ENCODE measurements at regions not wholly inside any gene's neighbourhood (a gene's known extent, or its start where the extent isn't known, plus 50 kb on each side); places are given as distances from the start of the nearest gene placed in this dataset.

DNA sequence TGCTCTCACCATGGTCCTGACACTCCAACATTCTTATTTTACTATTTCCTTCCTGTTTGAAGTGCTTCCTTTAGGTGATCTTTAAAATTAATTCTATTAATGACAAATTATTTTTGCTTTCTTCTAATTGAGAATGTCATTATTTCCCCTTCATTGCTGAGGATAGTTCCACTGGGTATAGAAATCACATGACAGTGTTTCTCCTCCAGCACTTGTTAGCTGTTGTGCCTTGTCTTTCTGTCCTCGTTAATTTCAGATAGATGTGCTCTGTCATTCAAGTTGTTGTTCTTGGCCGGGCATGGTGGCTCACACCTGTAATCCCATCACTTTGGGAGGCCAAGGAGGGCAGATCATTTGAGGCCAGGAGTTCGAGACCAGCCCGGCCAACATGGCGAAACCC, 321.0 kb upstream of the RAB6C start:
- no peaks in the 10 kb centered on the region for H3K36me3 ChIP-seq (ENCODE audit: control insufficient read depth in 2 of 3, insufficient read depth in 3 of 3, low read length in 3 of 3)
- no peak overlapping the region for H3K4me3 ChIP-seq (ENCODE audit: low read length)
- no peaks in the 10 kb centered on the region for H3K27me3 ChIP-seq (ENCODE audit: control insufficient read depth in 2 of 2, insufficient read depth in 2 of 2, low read length in 2 of 2)
- CTCF ChIA-PET: no interaction called here
- no peaks in the 10 kb centered on the region for H3K36me3 Mint-ChIP-seq
- H3K4me1 Mint-ChIP-seq: no peaks in the 10 kb centered on the region
- DNase-seq (no peak), ATAC-seq (no peak)
- no peak overlapping the region for H3K27ac ChIP-seq (ENCODE audit: low read depth, low read length)
- POLR2A ChIA-PET: no interaction called here
- H3K27me3 Mint-ChIP-seq: peaks cover 0 to 21% (median 12%) of the 10 kb centered on the region in 5 donors
- peaks cover 0 to 14% (median 4%) of the 10 kb centered on the region in 11 donors for H3K9me3 Mint-ChIP-seq
- H3K9me3 ChIP-seq (ENCODE audit: control insufficient read depth in 2 of 3, low read length in 3 of 3): no peaks in the 10 kb centered on the region
- intact Hi-C loops (cut with micrococcal nuclease): no loop called here
- no peak overlapping the region for H3K4me3 Mint-ChIP-seq
- no peak overlapping the region for H3K27ac Mint-ChIP-seq
- no peaks in the 10 kb centered on the region for H3K4me1 ChIP-seq (ENCODE audit: control insufficient read depth in 2 of 2, insufficient read depth in 2 of 2, low read length in 2 of 2)

DNA sequence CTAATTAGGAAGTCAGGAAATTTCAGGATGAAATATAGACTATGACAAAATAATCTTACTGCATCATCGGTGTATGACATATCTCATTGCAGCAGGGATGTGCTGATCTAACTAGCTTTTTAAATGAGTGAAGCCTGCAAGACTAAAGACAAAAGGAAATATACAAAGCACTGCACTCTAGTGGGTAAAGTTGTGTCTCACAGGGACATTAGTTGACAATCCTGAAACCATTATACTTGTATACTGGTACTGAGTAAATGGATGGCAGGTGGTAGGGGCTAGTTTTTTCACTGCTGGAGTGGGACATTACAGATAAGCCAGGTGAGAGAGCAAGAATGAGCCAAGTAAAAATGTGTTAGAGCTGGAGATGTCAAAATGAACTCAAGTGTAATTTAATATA, 317.5 kb upstream of the RAB6C start:
- ChIA-PET POLR2A (no interaction called here), CTCF (no interaction called here)
- no peaks in the 10 kb centered on the region for H3K27me3 ChIP-seq (ENCODE audit: control insufficient read depth in 2 of 2, insufficient read depth in 2 of 2, low read length in 2 of 2)
- H3K36me3 ChIP-seq (ENCODE audit: control insufficient read depth in 2 of 3, insufficient read depth in 3 of 3, low read length in 3 of 3): no peaks in the 10 kb centered on the region
- DNase-seq (no peak), ATAC-seq (no peak)
- Mint-ChIP-seq H3K9me3 (peaks cover 0 to 14% (median 5%) of the 10 kb centered on the region in 11 donors), H3K27ac (no peak overlapping the region), H3K4me3 (no peak overlapping the region), H3K4me1 (no peaks in the 10 kb centered on the region), H3K36me3 (no peaks in the 10 kb centered on the region), H3K27me3 (peaks cover 0 to 21% (median 12%) of the 10 kb centered on the region in 5 donors)
- H3K27ac ChIP-seq (ENCODE audit: low read depth, low read length): no peak overlapping the region
- H3K4me1 ChIP-seq (ENCODE audit: control insufficient read depth in 2 of 2, insufficient read depth in 2 of 2, low read length in 2 of 2): no peaks in the 10 kb centered on the region
- H3K9me3 ChIP-seq (ENCODE audit: control insufficient read depth in 2 of 3, low read length in 3 of 3): no peaks in the 10 kb centered on the region
- H3K4me3 ChIP-seq (ENCODE audit: low read length): no peak overlapping the region
- intact Hi-C loops (cut with micrococcal nuclease): no loop called here

DNA sequence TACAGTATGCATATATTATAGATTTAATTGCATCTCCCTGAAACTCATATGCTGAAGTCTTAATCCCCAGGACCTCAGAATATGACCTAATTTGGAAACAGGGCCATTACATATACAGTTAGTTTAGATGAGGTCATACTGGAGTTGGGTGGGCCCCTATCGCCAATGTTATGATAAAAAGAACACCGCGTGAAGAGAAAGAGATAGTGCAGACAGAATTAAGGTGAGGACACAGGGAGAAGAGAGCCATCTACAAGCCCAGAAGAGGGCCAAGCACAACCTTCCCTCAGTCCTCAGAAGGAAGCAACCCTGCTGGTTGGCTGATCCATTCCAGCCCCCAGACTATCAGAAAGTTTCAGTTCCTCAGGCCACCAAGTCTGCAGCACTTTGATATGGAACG, 311.9 kb upstream of the RAB6C start:
- Histone ChIP-seq H3K9me3 (ENCODE audit: control insufficient read depth in 2 of 3, low read length in 3 of 3) (no peaks in the 10 kb centered on the region), H3K36me3 (ENCODE audit: control insufficient read depth in 2 of 3, insufficient read depth in 3 of 3, low read length in 3 of 3) (no peaks in the 10 kb centered on the region), H3K27ac (ENCODE audit: low read depth, low read length) (no peak overlapping the region), H3K27me3 (ENCODE audit: control insufficient read depth in 2 of 2, insufficient read depth in 2 of 2, low read length in 2 of 2) (no peaks in the 10 kb centered on the region), H3K4me1 (ENCODE audit: control insufficient read depth in 2 of 2, insufficient read depth in 2 of 2, low read length in 2 of 2) (no peaks in the 10 kb centered on the region), H3K4me3 (ENCODE audit: low read length) (no peak overlapping the region)
- ATAC-seq: no peak
- H3K9me3 Mint-ChIP-seq: peaks cover 0 to 8% (median 0%) of the 10 kb centered on the region in 11 donors
- intact Hi-C loops (cut with micrococcal nuclease): no loop called here
- H3K4me3 Mint-ChIP-seq: no peak overlapping the region
- no peaks in the 10 kb centered on the region for H3K36me3 Mint-ChIP-seq
- no peaks in the 10 kb centered on the region for H3K4me1 Mint-ChIP-seq
- ChIA-PET POLR2A (no interaction called here), CTCF (no interaction called here)
- no peak overlapping the region for H3K27ac Mint-ChIP-seq
- no peak for DNase-seq
- H3K27me3 Mint-ChIP-seq: peaks cover 0 to 10% (median 5%) of the 10 kb centered on the region in 5 donors

DNA sequence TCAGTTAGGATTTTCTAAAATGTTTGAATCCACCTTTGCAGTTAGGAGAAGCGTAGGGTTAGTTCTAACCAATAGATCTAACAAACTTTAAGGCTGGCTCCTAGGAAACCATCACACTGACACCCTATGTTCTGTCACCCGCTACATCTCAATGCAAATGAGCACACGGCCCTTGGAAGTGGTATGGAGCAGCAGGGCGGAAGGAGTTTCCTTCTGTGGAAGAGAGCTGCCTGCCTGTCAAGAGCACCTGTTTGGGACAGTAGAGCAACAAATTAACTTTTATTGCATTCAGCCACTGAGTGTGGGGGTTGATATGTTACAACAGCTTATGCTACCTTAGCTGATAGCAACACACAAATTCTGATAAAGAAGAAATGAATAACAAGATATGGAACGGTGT, 306.9 kb upstream of the RAB6C start:
- Mint-ChIP-seq H3K27ac (no peak overlapping the region), H3K27me3 (peaks cover 0 to 5% (median 0%) of the 10 kb centered on the region in 5 donors), H3K4me1 (no peaks in the 10 kb centered on the region), H3K36me3 (no peaks in the 10 kb centered on the region), H3K4me3 (no peak overlapping the region), H3K9me3 (peaks cover 0 to 7% (median 0%) of the 10 kb centered on the region in 11 donors)
- Histone ChIP-seq H3K9me3 (ENCODE audit: control insufficient read depth in 2 of 3, low read length in 3 of 3) (no peaks in the 10 kb centered on the region), H3K4me3 (ENCODE audit: low read length) (no peak overlapping the region), H3K27me3 (ENCODE audit: control insufficient read depth in 2 of 2, insufficient read depth in 2 of 2, low read length in 2 of 2) (no peaks in the 10 kb centered on the region), H3K36me3 (ENCODE audit: control insufficient read depth in 2 of 3, insufficient read depth in 3 of 3, low read length in 3 of 3) (no peaks in the 10 kb centered on the region), H3K27ac (ENCODE audit: low read depth, low read length) (no peak overlapping the region), H3K4me1 (ENCODE audit: control insufficient read depth in 2 of 2, insufficient read depth in 2 of 2, low read length in 2 of 2) (no peaks in the 10 kb centered on the region)
- POLR2A ChIA-PET: no interaction called here
- intact Hi-C loops (cut with micrococcal nuclease): no loop called here
- ATAC-seq: no peak
- no peak for DNase-seq
- CTCF ChIA-PET: no interaction called here

DNA sequence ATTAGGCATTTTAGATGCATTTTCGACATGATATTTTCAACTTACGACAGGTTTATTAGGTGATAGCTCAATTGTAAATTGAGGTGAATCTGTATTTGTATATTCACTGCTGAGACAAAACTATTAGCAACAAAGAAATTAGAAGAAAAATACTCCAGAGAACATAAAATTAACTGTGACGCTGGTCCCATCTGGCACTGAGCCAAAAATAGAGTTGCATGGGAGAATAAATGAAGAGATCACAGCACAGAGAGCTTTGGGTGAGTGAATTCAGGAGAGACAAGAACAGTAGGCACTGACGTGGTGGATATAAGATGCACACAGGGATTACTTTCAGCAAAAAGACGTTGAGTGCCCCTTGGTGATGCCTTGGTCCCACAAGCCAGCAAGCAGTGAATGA, 306.2 kb upstream of the RAB6C start:
- intact Hi-C loops (cut with micrococcal nuclease): no loop called here
- H3K9me3 Mint-ChIP-seq: peaks cover 0 to 7% (median 0%) of the 10 kb centered on the region in 11 donors
- CTCF ChIA-PET: no interaction called here
- no peaks in the 10 kb centered on the region for H3K4me1 Mint-ChIP-seq
- Histone ChIP-seq H3K27ac (ENCODE audit: low read depth, low read length) (no peak overlapping the region), H3K27me3 (ENCODE audit: control insufficient read depth in 2 of 2, insufficient read depth in 2 of 2, low read length in 2 of 2) (no peaks in the 10 kb centered on the region), H3K9me3 (ENCODE audit: control insufficient read depth in 2 of 3, low read length in 3 of 3) (no peaks in the 10 kb centered on the region), H3K4me1 (ENCODE audit: control insufficient read depth in 2 of 2, insufficient read depth in 2 of 2, low read length in 2 of 2) (no peaks in the 10 kb centered on the region), H3K4me3 (ENCODE audit: low read length) (no peak overlapping the region), H3K36me3 (ENCODE audit: control insufficient read depth in 2 of 3, insufficient read depth in 3 of 3, low read length in 3 of 3) (no peaks in the 10 kb centered on the region)
- no peaks in the 10 kb centered on the region for H3K36me3 Mint-ChIP-seq
- ATAC-seq (no peak), DNase-seq (no peak)
- peaks cover 0 to 10% (median 0%) of the 10 kb centered on the region in 5 donors for H3K27me3 Mint-ChIP-seq
- H3K4me3 Mint-ChIP-seq: no peak overlapping the region
- POLR2A ChIA-PET: no interaction called here
- no peak overlapping the region for H3K27ac Mint-ChIP-seq

DNA sequence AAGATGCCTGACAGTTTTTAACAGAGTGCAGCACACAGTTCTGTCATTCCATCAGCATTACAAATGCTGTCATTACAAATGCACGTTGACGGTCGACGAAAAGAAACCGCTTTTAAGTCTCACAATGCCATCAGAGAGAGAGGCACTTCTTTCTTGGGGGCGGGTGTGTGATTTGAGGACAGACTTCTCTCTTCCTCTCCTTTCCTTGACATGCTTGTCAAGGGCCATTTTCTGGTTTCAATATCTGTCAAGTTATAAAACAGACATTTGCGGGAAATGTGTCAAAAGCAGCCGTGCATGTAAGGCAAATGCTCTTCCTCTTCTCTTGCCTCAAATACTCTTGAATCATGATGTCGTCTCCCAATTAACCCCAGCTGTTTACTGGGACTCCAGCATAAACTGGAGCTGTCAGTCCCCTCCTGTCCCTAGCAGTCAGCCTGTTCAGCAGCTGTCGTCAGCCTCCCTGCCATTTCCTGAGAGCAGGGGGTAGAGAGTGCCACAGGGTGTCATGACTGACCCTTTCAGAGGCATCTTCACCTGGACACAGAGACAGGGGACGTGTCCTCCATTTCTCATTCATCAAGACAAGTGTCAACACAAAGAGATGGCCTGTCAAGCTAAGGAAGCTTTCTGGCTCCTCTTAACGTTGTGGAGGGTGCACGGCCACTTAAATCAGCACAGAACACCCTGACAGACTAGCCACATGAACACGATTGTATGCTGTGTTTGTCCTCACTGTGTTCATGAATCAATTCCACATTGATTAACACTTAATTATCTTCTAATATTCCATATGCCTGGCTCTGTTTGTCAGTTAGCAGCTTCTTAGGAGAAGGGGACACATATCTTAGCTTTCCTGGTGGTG, 305.4 kb upstream of the RAB6C start:
- no peaks in the 10 kb centered on the region for H3K9me3 ChIP-seq (ENCODE audit: control insufficient read depth in 2 of 3, low read length in 3 of 3)
- peaks cover 0 to 10% (median 5%) of the 10 kb centered on the region in 5 donors for H3K27me3 Mint-ChIP-seq
- H3K27me3 ChIP-seq (ENCODE audit: control insufficient read depth in 2 of 2, insufficient read depth in 2 of 2, low read length in 2 of 2): no peaks in the 10 kb centered on the region
- no peak for DNase-seq
- no peak for ATAC-seq
- no peak overlapping the region for H3K27ac Mint-ChIP-seq
- H3K36me3 ChIP-seq (ENCODE audit: control insufficient read depth in 2 of 3, insufficient read depth in 3 of 3, low read length in 3 of 3): no peaks in the 10 kb centered on the region
- H3K9me3 Mint-ChIP-seq: peaks cover 0 to 7% (median 0%) of the 10 kb centered on the region in 11 donors
- H3K4me1 Mint-ChIP-seq: no peaks in the 10 kb centered on the region
- H3K4me3 Mint-ChIP-seq: no peak overlapping the region
- no peaks in the 10 kb centered on the region for H3K4me1 ChIP-seq (ENCODE audit: control insufficient read depth in 2 of 2, insufficient read depth in 2 of 2, low read length in 2 of 2)
- peaks cover 0 to 4% (median 0%) of the 10 kb centered on the region in 5 donors for H3K36me3 Mint-ChIP-seq
- no peak overlapping the region for H3K4me3 ChIP-seq (ENCODE audit: low read length)
- no peak overlapping the region for H3K27ac ChIP-seq (ENCODE audit: low read depth, low read length)
- intact Hi-C loops (cut with micrococcal nuclease): no loop called here
- CTCF ChIA-PET: no interaction called here
- POLR2A ChIA-PET: no interaction called here

DNA sequence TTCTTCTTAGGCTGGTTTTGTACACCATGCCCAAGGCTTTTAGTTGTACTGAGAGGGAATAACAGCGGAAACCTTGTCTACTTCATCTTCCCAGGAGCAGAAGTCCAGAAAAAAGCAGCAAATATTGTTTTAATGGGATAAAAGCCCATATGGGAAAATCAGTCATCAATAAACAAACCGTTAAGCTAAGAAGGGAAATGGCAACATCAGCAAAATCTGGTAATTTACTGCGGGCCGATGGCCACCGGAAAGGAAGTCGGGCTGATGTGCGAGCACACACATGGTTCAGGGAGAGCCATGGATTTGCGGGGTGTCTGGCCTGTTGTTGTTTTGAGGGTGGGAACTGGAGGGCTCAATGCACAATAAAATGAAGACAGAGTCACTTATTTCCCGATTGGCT, 300.7 kb upstream of the RAB6C start:
- intact Hi-C loops (cut with micrococcal nuclease): no loop called here
- Histone ChIP-seq H3K4me1 (ENCODE audit: control insufficient read depth in 2 of 2, insufficient read depth in 2 of 2, low read length in 2 of 2) (no peaks in the 10 kb centered on the region), H3K36me3 (ENCODE audit: control insufficient read depth in 2 of 3, insufficient read depth in 3 of 3, low read length in 3 of 3) (no peaks in the 10 kb centered on the region), H3K4me3 (ENCODE audit: low read length) (no peak overlapping the region), H3K27ac (ENCODE audit: low read depth, low read length) (no peak overlapping the region), H3K9me3 (ENCODE audit: control insufficient read depth in 2 of 3, low read length in 3 of 3) (no peaks in the 10 kb centered on the region), H3K27me3 (ENCODE audit: control insufficient read depth in 2 of 2, insufficient read depth in 2 of 2, low read length in 2 of 2) (no peaks in the 10 kb centered on the region)
- ATAC-seq: no peak
- CTCF ChIA-PET: no interaction called here
- H3K9me3 Mint-ChIP-seq: peaks cover 0 to 10% (median 2%) of the 10 kb centered on the region in 11 donors
- H3K36me3 Mint-ChIP-seq: peaks cover 0 to 4% (median 0%) of the 10 kb centered on the region in 5 donors
- H3K27me3 Mint-ChIP-seq: peaks cover 0 to 10% (median 6%) of the 10 kb centered on the region in 5 donors
- POLR2A ChIA-PET: no interaction called here
- no peaks in the 10 kb centered on the region for H3K4me1 Mint-ChIP-seq
- H3K4me3 Mint-ChIP-seq: no peak overlapping the region
- no peak overlapping the region for H3K27ac Mint-ChIP-seq
- DNase-seq: no peak

Measured in naive thymus-derived CD4-positive, alpha-beta T cell (primary cell).